T-helper 2 cell (primary cell): ENCODE measurements at regions not wholly inside any gene's neighbourhood (a gene's known extent, or its start where the extent isn't known, plus 50 kb on each side); places are given as distances from the start of the nearest gene placed in this dataset.
"Not testable (repeated sequence)": the region's sequence is repeated elsewhere in the genome, so short reads cannot be mapped to it uniquely, and the experiment has no call there.

Source experiments
- DNase-seq, 5 experiments: peaks; one replicate each; pipeline versions ENCODE4 v3.0.0 to v3.0.0-alpha.2; 2012 to 2022

GRCh38 chr15:53843166-53843565 lies 83.7 kb upstream of the WDR72 start:
- DNase-seq: no peak

DNA sequence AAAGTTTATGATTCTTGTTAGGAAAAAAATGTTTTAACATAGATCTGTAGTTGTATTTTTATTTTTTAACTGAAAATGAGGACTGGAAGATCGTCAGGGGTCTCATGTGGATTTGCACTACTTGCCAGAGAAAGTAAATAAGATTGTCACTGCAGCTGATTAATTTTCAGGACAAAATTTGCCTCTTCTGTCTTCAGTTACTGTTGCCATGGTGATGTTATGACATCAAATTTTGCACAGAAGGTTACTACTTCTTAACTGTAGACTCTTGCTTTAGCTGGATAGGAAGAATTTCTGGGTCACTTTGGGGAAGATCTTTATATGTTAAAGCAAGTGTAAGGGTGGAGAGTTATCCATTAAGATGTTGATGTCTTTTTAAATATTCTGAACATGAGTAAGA lies 82.2 kb upstream of the WDR72 start:
- no peak for DNase-seq

DNA sequence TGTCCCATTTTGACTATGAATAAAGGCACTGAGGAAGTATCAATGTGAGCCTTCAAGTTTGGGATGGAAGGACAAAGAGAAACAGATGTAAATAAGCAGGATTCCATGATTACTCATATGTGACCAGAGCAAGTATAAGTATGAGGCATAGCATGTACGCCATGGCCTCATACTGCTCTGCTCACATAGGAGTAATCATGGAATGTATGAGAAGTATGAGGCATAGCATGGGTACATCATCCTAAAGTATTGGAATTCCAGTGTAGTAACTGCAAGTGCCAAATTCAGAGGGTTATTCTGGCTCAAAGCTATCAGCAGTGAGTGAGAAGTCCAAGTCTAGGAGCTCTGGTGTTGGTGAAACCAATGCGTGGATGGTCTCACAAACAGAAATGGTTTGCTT lies 81.2 kb upstream of the WDR72 start:
- no peak for DNase-seq

GRCh38 chr15:53837263-53837662 lies 77.8 kb upstream of the WDR72 start:
- peak in 1 of 5 experiments; percentile 91 for DNase-seq

DNA sequence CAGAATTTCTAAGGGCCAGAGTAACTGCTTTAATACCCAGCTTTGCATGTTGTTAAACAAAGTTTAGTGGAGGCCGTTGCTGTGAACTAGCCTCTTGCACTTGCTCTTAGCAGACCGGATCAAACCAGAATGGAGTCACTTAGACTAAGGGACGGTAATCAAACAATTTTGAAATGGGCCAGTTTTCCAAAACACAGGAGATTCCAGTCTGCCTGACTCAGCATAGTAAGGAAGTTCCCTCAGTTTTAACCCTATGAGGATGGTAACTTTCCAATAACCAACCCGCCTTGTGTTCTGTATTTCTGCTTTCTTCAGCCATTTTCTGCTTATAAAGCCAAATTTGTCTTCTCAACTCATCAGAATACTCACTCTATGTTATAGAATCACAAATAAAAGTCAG lies 77.2 kb upstream of the WDR72 start:
- DNase-seq: no peak

DNA sequence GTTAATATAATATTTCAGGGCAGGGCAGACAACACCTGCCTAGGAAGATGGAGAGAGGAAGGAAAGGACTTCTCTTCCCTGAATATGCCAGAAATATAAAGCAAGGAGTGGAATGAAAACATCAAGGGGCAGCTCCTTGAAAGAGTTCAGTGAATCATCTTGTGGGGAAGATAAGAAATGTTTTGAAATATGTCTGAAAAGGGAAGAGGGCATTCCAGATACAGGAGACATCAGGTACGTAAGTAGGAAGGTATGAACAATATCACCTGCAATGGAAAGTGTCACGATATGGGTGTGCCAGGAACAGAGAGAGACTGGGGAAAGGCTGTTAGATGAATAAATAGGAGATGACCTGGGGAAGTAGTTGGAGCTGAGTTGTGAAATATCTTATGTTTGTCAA lies 75.8 kb upstream of the WDR72 start:
- no peak for DNase-seq

DNA sequence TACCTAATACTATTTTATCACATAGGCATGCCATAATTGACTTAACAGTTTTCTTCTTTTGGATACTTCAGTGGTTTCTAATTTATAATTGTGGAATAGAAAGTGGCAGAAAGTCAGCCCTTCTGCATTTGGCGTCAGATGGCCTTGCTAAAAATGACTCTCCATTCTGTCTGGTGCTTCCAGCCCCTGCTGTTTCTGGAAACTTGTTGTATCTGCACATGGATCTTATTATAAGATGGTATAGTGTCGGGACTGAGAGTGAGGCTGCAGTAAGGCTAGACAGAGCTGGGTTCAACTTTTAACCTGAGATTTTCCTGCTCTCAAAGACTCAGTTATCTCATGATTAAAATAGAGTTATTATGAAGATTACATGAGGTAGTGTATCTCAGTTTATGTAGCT lies 74.8 kb upstream of the WDR72 start:
- DNase-seq: no peak

DNA sequence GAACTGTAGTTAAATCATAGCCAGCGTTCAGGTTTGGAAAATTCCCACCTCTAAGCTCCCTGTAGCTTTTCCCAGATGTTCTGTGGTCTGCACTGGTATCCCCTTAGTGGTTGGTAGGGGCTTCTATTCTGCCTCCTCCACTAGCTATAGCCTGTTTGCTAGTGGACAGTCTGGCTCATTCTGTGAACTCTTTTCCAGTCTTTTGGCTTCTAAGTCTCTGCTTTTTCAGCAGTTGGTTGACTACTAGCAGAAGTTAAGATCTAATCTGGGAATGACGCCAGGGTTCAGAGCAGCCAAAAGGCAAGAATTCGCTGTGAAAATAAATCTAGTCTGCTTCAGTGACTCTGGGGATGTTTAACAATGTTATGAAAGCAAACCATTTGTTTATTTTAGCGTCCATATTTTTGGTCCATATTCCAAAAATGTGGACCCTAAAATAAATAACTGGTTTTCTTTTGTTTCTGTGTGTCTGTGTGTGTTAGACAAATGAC lies 73.7 kb upstream of the WDR72 start:
- no peak for DNase-seq

GRCh38 chr15:53831907-53832770 lies 72.7 kb upstream of the WDR72 start:
- no peak for DNase-seq

DNA sequence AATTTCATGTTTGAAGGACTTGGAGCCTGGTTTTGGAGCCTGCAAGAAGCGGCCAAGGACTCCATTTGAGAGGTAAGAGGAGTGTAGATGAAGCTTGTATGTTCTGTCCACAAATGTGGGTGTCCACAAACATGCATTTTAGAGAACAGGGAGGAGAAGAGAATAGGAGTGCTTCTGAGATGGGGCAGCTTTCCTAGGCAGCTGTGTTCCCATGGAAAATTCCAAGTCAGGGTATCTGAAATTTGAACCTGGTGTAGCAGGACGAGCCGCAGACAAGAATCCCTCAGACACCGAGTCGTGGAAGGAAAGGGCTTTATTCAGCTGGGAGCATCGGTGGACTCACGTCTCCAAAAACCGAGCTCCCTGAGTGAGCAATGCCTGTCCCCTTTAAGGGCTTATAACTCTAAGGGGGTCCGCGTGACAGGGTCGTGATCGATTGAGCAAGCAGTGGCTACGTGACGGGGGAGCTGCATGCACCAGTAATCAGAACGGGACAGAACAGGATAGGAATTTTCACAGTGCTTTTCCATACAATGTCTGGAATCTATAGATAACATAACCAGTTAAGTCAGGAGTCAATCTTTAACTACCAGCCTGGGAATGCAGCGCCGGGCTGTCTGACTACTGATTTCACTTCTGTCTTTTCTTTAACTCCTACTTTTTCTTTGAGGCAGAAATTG lies 71.4 kb upstream of the WDR72 start:
- no peak for DNase-seq

- no peak for DNase-seq
These were observed 70.5 kb upstream of the WDR72 start for GRCh38 chr15:53829923-53830459.

DNA sequence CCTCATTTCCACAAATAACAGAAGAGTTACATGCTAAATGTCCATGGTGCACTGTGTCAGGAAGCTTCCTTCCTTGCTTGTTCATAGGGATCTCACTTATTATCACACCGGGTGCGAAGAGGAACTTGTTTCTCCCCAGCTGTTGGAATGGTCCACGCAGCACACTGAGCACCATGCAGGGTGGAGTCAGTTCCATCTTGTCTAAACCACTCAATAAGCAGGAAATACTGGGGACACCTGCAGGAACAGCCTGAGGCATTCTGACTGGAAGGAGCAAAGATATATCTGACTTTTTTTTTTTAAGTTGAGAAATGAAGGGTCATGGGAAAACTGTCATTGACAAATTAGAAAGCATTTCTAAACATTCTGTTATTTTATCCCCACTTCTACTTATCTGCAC lies 70.0 kb upstream of the WDR72 start:
- no peak for DNase-seq

DNA sequence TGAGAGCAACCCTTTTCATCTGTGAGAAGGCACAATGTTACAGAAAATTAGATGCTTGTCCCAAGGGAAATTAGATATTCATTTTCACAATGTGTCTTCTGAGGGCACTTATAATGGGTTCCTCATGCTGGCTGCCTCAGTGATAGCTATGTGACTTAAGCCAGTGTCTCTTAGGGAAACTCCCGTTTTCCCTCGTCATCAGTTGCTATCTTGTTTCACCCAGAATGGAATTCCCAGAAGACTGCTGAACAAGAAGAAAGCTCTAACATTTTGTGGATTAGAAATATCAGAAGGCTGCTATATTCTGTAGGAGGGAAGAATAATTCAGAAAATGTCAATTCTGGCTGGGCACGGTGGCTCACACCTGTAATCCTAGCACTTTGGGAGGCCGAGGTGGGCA lies 67.9 kb upstream of the WDR72 start:
- DNase-seq: no peak

DNA sequence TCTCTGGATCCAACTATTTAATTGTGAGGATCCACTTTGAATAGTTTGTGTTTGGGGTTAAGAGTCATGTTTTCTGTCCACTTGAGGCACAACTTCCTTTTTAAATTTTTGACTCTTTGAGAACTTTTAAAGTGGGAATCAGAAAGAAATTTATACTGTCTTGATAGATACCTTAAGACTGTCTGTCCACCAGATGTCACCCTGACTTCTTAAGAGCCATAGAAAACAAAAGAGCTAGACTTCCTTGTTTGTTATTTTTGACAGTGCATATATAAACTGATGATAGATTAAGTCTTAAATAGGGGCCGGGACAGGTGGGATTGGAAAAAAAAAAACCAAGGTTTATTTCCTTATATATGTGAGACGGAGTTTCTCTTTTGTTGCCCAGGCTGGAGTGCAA lies 52.1 kb upstream of the WDR72 start:
- DNase-seq: peak in 1 of 5 experiments; percentile 47

DNA sequence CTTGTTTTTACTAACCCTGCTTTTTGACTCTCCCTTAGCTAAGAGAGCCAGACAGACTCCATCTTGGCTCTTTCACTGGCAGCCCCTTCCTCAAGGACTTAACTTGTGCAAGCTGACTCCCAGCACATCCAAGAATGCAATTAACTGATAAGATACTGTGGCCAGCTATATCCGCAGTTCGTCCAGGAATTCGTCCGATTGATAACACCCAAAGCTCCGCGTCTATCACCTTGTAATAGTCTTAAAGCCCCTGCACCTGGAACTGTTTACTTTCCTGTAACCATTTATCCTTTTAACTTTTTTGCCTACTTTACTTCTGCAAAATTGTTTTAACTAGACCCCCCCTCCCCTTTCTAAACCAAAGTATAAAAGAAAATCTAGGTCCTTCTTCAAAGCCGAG lies 50.8 kb upstream of the WDR72 start:
- not testable (repeated sequence) for DNase-seq
